Ovary (tissue), 7 donors: ENCODE measurements at regions not wholly inside any gene's neighbourhood (a gene's known extent, or its start where the extent isn't known, plus 50 kb on each side); places are given as distances from the start of the nearest gene placed in this dataset.

Source experiments
- DNase-seq, 5 donors: peaks; one replicate each; pipeline ENCODE4 v3.0.0-alpha.2; 2019 to 2020
- H3K27ac ChIP-seq, 2 donors: fragments of 200-600 bp; one replicate each; pipeline versions ENCODE4 v1.5.1 to v1.8.0; 2019 to 2022
- H3K27me3 ChIP-seq: fragments of 200-600 bp; one replicate; pipeline ENCODE4 v1.8.0; 2022
- H3K36me3 ChIP-seq: fragments of 200-600 bp; sonication (generic); one replicate; pipeline ENCODE4 v1.5.1; 2019
- H3K4me1 ChIP-seq: one replicate; pipeline ENCODE4 v1.8.1; 2013; ENCODE audit warnings: mild to moderate bottlenecking, moderate library complexity; ENCODE audit not compliant: insufficient read depth
- H3K4me3 ChIP-seq: fragments of 200-600 bp; sonication (generic); one replicate; pipeline ENCODE4 v1.5.1; 2017
- H3K9me3 ChIP-seq, 2 donors: fragments of 200-600 bp in 1 of 2; sonication (generic) in 1 of 2; one replicate each; pipeline versions ENCODE4 v1.5.1 to v1.8.1; 2013 to 2019; ENCODE audit warnings: mild to moderate bottlenecking in 1 of 2, moderate library complexity in 1 of 2
- EP300 ChIP-seq: sonication (generic); formaldehyde crosslinking; IDR thresholded peaks from one replicate; pipeline ENCODE4 v1.6.1; 2017; ENCODE audit warnings: antibody characterized with exemption
- POLR2A ChIP-seq: fragments of 450-650 bp; IDR thresholded peaks from one replicate; pipeline ENCODE4 v1.6.1; 2017; ENCODE audit warnings: antibody characterized with exemption, mild to moderate bottlenecking, moderate library complexity
- WGBS, 3 donors: extraction: QIAGEN DNeasy Blood & Tissue Kit in 1 of 3; methylation state at CpG; one replicate each; pipeline versions ENCODE4 v1.1.5 to v1.1.7; 2013 to 2017; 5-methylcytosine and 5-hydroxymethylcytosine counted together
- intact Hi-C, 4 donors: fragments of 100-400 bp; cut with DNase I; formaldehyde crosslinking; loops; one replicate each; pipeline versions ENCODE4 v1.11.0 to v1.15.1; 2022 to 2023
- TF ChIP-seq, protein P1 (sequence below), 3 donors: fragments of 450-650 bp in 2 of 3; fragments of 200-600 bp in 1 of 3; IDR thresholded peaks; one replicate each; pipeline versions ENCODE4 v1.5.1 to v1.8.0; 2016 to 2022; ENCODE audit warnings: antibody characterized with exemption in 3 of 3, mild to moderate bottlenecking in 1 of 3
- donor health status: DM: no; HTN: no; CAD: no; lungs with moderate emphysema.
- donor health status: DM: no; HTN: no; CAD: no.
- donor health status: Bipolar disorder and iron deficiency.
- donor health status: DM: no; HTN: no; CAD: no.
- donor health status: DM: yes; HTN: yes; CAD: no.

DNA sequence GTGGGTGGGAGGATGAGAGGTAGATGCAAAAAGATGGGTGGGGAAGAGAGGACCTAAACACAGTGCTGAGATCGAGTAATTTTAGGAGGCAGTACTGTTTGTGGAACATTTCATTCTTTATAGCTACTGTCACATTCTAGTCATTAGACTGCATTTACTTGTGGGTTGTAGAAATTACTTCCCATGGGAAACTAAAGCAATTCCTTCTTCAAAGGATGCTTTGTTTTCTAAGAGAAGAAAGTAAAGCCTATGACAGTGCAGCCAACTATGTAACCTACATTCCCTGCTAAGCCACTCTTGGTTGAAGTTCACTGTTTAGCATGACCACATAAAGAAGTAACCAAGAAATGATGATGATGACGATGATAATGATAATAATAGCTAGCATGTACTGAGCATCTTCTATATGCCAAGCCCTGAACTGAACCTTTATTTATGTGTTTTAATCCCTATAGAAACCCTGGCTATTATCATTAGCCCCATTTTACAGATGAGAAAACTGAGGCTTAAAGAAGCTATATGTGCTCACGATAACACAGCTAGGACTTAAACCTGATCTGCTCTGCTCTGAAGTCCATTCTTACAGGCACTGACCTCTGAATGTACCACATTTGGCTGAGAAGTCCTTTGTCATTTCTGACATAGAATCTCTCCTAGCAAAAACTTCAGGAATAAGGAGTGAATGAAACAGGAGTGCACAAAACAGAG lies 114.5 kb upstream of the KIT start:
- 76 to 84% (median 79%) methylated on average over 3 of the region's 3 CpGs for WGBS, 3 donors
- H3K27ac ChIP-seq: no peak overlapping the region

DNA sequence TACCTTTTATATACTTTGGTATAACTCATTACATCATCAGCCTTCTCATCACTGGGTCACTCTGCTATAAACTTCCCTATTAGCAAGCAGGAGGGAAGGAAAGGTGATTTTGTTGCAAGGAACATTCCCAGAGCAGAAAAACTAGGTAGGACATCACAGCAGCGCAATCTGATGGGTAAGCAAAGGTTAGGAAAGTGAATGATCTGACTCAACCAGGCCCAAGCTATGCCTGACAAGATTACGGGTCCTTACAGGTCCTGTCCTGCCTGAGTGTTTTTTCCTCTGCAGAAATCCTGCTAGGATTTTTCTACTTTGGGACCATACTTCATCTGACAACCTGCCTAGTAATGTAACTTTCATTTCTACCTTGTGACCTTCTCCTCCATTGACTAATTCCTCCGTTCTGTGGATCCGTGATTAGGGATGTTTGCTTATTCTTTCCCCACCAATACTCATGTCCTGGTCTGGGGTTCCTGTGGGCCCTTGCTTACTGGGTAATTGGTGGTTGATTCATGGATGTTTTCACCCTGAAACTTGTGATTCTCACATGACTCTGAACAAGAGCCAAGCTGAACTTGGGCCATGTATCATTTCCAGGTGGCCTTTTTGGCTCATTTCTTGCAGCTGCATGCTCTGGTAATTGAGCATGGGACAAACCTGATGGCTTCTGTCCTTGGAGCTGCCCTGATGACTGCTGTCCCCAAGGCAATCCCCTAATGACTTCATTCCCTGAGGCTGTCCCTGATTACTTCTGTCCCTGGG lies 111.9 kb upstream of the KIT start:
- H3K4me3 ChIP-seq: no peak overlapping the region
- DNase-seq: peak in 1 of 5 donors; percentile 20
- no peak for TF ChIP-seq POLR2A
- TF ChIP-seq, protein P1, sequence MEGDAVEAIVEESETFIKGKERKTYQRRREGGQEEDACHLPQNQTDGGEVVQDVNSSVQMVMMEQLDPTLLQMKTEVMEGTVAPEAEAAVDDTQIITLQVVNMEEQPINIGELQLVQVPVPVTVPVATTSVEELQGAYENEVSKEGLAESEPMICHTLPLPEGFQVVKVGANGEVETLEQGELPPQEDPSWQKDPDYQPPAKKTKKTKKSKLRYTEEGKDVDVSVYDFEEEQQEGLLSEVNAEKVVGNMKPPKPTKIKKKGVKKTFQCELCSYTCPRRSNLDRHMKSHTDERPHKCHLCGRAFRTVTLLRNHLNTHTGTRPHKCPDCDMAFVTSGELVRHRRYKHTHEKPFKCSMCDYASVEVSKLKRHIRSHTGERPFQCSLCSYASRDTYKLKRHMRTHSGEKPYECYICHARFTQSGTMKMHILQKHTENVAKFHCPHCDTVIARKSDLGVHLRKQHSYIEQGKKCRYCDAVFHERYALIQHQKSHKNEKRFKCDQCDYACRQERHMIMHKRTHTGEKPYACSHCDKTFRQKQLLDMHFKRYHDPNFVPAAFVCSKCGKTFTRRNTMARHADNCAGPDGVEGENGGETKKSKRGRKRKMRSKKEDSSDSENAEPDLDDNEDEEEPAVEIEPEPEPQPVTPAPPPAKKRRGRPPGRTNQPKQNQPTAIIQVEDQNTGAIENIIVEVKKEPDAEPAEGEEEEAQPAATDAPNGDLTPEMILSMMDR (IDR thresholded peaks at IDR 0.05): no peak
- no peak for TF ChIP-seq EP300
- H3K27me3 ChIP-seq: no peaks in the 10 kb centered on the region
- no peaks in the 10 kb centered on the region for H3K36me3 ChIP-seq
- WGBS, 3 donors: 74 to 77% (median 77%) methylated on average over 4 of the region's 4 CpGs
- intact Hi-C loops: no loop called here
- no peak overlapping the region for H3K27ac ChIP-seq
- H3K9me3 ChIP-seq: no peaks in the 10 kb centered on the region
- peaks cover 7% of the 10 kb centered on the region for H3K4me1 ChIP-seq

More for the DNA sequence above, 114.5 kb upstream of the KIT start:
- DNase-seq: no peak
- H3K4me1 ChIP-seq: peaks cover 7% of the 10 kb centered on the region
- intact Hi-C loops: no loop called here
- H3K4me3 ChIP-seq: no peak overlapping the region
- H3K9me3 ChIP-seq: no peaks in the 10 kb centered on the region
- no peaks in the 10 kb centered on the region for H3K27me3 ChIP-seq
- H3K36me3 ChIP-seq: no peaks in the 10 kb centered on the region
- no peak for TF ChIP-seq POLR2A
- TF ChIP-seq EP300: no peak
- TF ChIP-seq, protein P1 (IDR thresholded peaks at IDR 0.05): no peak

DNA sequence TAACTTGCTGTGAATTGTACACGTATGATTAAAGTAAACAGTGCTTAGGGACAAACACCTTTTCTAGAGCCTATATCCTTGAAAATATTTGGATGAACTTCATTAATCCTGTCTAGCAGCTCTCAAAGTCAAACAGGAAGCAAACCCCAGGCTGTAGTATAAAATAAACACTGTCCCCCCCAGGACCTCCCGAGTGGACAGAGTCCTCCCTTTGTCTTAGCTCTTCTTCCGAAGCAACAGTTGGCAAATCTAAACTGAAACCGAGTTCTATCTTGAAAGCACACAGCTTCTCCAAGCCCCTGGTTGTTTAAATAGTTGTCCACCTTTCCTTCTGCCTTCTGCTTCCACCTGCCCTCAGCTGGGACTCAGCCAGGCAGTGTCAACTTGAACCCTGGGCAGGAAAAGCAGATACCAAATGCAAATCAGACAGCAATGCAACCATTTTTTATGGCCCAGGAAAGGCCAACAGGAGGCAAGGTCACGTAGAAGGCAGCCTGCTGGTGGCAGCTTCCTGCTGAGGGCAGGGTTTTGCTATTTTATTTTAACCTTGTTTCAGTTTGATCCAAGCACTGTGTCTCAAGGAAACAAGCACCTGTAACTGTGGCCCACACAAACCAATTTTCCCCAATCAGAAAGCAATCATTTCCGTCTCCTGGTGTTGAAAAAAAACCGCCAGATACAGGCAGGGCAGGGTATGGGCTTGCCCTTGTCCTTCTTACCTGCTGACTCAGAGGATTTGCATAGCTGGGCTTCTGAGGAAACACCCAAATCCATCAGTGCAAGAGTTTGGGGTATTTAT lies 110.3 kb upstream of the KIT start:
- TF ChIP-seq, protein P1 (IDR thresholded peaks at IDR 0.05): no peak
- no peak for TF ChIP-seq POLR2A
- TF ChIP-seq EP300: no peak
- Histone ChIP-seq H3K27ac (no peak overlapping the region), H3K9me3 (no peaks in the 10 kb centered on the region), H3K4me1 (peaks cover 5% of the 10 kb centered on the region), H3K36me3 (no peaks in the 10 kb centered on the region), H3K4me3 (no peak overlapping the region), H3K27me3 (no peaks in the 10 kb centered on the region)
- intact Hi-C loops: no loop called here
- 46 to 61% (median 54%) methylated on average over 7 of the region's 7 CpGs for WGBS, 3 donors
- no peak for DNase-seq

DNA sequence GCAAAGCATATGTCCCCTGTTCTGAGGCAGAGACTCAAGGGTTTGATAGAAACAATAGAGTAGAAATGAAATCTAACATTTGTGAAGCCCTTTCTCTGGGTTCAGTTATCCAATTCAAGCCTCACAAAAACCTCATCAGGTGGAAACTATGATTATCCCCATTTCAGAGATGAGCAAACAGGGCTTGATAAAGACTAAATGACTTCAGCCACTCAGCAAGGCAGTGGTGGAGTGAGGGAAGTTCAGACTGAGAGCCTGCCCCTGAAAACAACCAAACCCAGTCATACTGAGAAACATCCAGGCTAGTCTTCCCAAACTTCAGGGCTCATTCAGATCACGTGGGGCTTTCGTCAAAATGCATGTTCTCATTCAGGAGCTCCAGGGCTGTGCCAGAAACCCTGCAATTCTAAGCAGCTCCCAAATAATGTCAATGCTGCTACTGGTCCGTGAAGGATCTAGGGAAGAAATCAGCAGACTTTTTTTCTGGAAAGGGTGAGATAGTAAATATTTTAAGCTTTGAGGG lies 109.6 kb upstream of the KIT start:
- H3K9me3 ChIP-seq: no peaks in the 10 kb centered on the region
- no peak for DNase-seq
- 86 to 92% (median 87%) methylated on average over 3 of the region's 3 CpGs for WGBS, 3 donors
- no peaks in the 10 kb centered on the region for H3K27me3 ChIP-seq
- no peak for TF ChIP-seq EP300
- TF ChIP-seq POLR2A: no peak
- TF ChIP-seq, protein P1 (IDR thresholded peaks at IDR 0.05): no peak
- H3K36me3 ChIP-seq: no peaks in the 10 kb centered on the region
- no peak overlapping the region for H3K4me3 ChIP-seq
- intact Hi-C loops: no loop called here
- no peak overlapping the region for H3K27ac ChIP-seq
- peaks cover 5% of the 10 kb centered on the region for H3K4me1 ChIP-seq
